Endodermal cell (in vitro differentiated cells): ENCODE measurements at regions not wholly inside any gene's neighbourhood (a gene's known extent, or its start where the extent isn't known, plus 50 kb on each side); places are given as distances from the start of the nearest gene placed in this dataset.

Source experiments
- DNase-seq: peaks from one replicate; pipeline ENCODE4 v3.0.0-alpha.2; 2017
- H3K27ac ChIP-seq: 2 replicates; pipeline ENCODE4 v1.5.1; 2013; ENCODE audit warnings: mild to moderate bottlenecking, low read depth, low read length, moderate library complexity
- H3K27me3 ChIP-seq: 2 replicates; pipeline ENCODE4 v1.6.1; 2013; ENCODE audit warnings: mild to moderate bottlenecking, low read length, moderate library complexity; ENCODE audit not compliant: insufficient read depth, control insufficient read depth, poor library complexity, severe bottlenecking
- H3K36me3 ChIP-seq: 2 replicates; pipeline ENCODE4 v1.7.0; 2013; ENCODE audit warnings: mild to moderate bottlenecking, low read length, moderate library complexity; ENCODE audit not compliant: control insufficient read depth, insufficient read depth
- H3K4me1 ChIP-seq: one replicate; pipeline ENCODE4 v1.7.0; 2013; ENCODE audit warnings: low read length; ENCODE audit not compliant: control insufficient read depth, insufficient read depth
- H3K4me3 ChIP-seq: 2 replicates; pipeline ENCODE4 v1.5.1; 2013; ENCODE audit warnings: mild to moderate bottlenecking, low read length, moderate library complexity
- H3K9ac ChIP-seq: 2 replicates; pipeline ENCODE4 v1.6.1; 2013; ENCODE audit warnings: mild to moderate bottlenecking, low read length, moderate library complexity; ENCODE audit not compliant: poor library complexity, severe bottlenecking; ENCODE audit errors: extremely low read depth
- H3K9me3 ChIP-seq: 2 replicates; pipeline ENCODE4 v1.6.1; 2013; ENCODE audit warnings: mild to moderate bottlenecking, low read length, moderate library complexity; ENCODE audit not compliant: control insufficient read depth
- H3K27ac Mint-ChIP-seq: 2 replicates; pipeline ENCODE4 v1.8.0; 2020; ENCODE audit warnings: mixed read lengths
- H3K27me3 Mint-ChIP-seq: 2 replicates; pipeline ENCODE4 v1.8.0; 2021; ENCODE audit warnings: mild to moderate bottlenecking, mixed read lengths; ENCODE audit not compliant: insufficient read depth
- H3K36me3 Mint-ChIP-seq: 2 replicates; pipeline ENCODE4 v1.8.0; 2020; ENCODE audit warnings: low read depth, mixed read lengths
- H3K4me1 Mint-ChIP-seq: 2 replicates; pipeline ENCODE4 v1.8.0; 2020; ENCODE audit warnings: mixed read lengths
- H3K4me3 Mint-ChIP-seq: 2 replicates; pipeline ENCODE4 v1.8.0; 2020; ENCODE audit warnings: mild to moderate bottlenecking, moderate library complexity, mixed read lengths
- H3K9me3 Mint-ChIP-seq: 2 replicates; pipeline ENCODE4 v1.8.0; 2020; ENCODE audit warnings: mild to moderate bottlenecking, mixed read lengths
- WGBS, 2 experiments: methylation state at CpG; one replicate each; pipeline versions ENCODE4 v1.1.5 to v1.1.7; 2013; ENCODE audit warnings: missing lambda C conversion rate in 2 of 2, mixed read lengths in 1 of 2; ENCODE audit not compliant: insufficient coverage in 1 of 2, insufficient read length in 1 of 2; 5-methylcytosine and 5-hydroxymethylcytosine counted together
- TF ChIP-seq, protein P1 (sequence below): fragments of 200-600 bp; sonication (generic); conservative IDR thresholded peaks from 2 replicates; pipeline ENCODE4 v1.5.0; 2021; ENCODE audit warnings: antibody characterized with exemption, mild to moderate bottlenecking

DNA sequence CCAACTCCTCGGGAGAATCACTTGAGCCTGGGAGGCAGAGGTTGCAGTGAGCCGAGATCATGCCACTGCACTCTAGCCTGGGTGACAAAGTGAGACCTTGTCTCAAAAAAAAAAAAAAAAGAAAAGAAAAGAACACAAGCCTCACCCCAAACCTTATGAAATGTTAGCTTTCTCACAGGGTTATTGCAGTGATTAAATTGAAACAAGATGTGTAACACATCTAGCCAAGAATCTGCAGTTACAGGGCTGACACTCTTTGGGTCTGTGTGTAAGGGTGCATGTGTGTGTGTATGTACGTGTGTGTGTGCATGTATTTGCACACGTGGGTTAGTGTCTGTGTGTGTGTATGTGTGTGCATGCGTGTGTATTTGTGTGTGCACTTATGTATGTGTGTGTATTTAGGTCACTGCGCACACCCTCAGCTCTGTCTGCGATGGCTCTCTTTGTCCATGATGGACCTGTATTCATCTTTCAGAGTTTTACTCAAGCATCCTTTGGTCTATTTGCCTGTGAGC, 336.3 kb downstream of the UQCRFS1 start:
- H3K9me3 ChIP-seq, result no peaks in the 10 kb centered on the region
- H3K27ac ChIP-seq, result no peak overlapping the region
- no peak overlapping the region for H3K9ac ChIP-seq
- H3K36me3 ChIP-seq, result no peaks in the 10 kb centered on the region
- Mint-ChIP-seq H3K27ac (no peak overlapping the region), H3K4me1 (peaks cover 23% of the 10 kb centered on the region), H3K36me3 (no peaks in the 10 kb centered on the region), H3K9me3 (no peaks in the 10 kb centered on the region), H3K4me3 (no peak overlapping the region), H3K27me3 (peaks cover 90% of the 10 kb centered on the region)
- peaks cover 73% of the 10 kb centered on the region for H3K27me3 ChIP-seq
- peaks cover 15% of the 10 kb centered on the region for H3K4me1 ChIP-seq
- WGBS, 2 experiments, result 88 to 100% methylated on average over 3 to 7 of the region's 7 CpGs
- no peak overlapping the region for H3K4me3 ChIP-seq
- no peak for DNase-seq
- TF ChIP-seq, protein P1, sequence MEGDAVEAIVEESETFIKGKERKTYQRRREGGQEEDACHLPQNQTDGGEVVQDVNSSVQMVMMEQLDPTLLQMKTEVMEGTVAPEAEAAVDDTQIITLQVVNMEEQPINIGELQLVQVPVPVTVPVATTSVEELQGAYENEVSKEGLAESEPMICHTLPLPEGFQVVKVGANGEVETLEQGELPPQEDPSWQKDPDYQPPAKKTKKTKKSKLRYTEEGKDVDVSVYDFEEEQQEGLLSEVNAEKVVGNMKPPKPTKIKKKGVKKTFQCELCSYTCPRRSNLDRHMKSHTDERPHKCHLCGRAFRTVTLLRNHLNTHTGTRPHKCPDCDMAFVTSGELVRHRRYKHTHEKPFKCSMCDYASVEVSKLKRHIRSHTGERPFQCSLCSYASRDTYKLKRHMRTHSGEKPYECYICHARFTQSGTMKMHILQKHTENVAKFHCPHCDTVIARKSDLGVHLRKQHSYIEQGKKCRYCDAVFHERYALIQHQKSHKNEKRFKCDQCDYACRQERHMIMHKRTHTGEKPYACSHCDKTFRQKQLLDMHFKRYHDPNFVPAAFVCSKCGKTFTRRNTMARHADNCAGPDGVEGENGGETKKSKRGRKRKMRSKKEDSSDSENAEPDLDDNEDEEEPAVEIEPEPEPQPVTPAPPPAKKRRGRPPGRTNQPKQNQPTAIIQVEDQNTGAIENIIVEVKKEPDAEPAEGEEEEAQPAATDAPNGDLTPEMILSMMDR, result no peak

DNA sequence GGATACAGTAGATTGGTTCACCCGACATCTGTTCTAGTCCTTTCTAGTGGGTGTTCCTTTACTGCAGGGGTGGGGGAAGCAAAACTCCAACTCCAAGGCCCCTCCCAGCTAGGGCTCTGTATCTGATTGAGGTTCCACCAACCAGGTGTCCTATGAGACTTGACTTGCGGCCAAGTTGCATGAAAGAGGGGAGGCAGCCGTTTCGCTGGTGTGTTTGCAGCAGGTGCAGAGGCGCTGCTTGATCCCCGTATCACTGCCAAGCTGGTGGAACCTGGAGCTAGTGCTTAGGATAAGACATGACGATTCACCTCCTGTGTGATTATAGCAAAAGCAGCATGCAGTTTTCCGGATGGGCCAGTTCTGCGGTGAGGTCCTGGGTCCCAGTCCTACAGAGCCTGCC, 338.2 kb downstream of the UQCRFS1 start:
- peaks cover 7% of the 10 kb centered on the region for H3K4me1 Mint-ChIP-seq
- TF ChIP-seq, protein P1, result no peak
- 93 to 96% methylated on average over 8 to 9 of the region's 9 CpGs for WGBS, 2 experiments

DNA sequence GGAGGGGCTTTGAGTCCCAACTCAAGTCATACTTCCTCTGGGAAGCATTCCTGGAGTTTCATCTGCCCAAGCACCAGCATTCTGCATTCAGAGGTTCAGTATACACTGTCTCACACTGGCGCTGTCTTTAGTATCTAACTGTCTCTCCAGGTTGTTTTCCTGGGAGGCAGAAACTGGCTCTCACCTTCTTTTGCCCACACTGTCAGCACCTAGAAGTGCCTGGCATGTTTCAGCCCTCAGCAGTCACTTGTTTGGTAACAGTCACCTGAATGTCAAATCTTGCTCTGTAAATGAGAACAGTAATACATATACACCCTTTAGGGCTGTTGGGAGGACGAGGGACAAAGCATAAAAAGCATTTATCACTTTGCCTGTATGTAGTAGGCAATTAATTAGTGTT, 339.6 kb downstream of the UQCRFS1 start:
- peaks cover 97% of the 10 kb centered on the region for H3K27me3 Mint-ChIP-seq
- H3K27ac ChIP-seq, result no peak overlapping the region
- H3K9me3 Mint-ChIP-seq, result peaks cover 5% of the 10 kb centered on the region
- WGBS, 2 experiments, result 62 to 67% methylated on average over 2 of the region's 2 CpGs
- no peak for DNase-seq
- TF ChIP-seq, protein P1, result no peak
- no peak overlapping the region for H3K27ac Mint-ChIP-seq
- no peak overlapping the region for H3K9ac ChIP-seq
- H3K4me3 ChIP-seq, result no peak overlapping the region
- no peaks in the 10 kb centered on the region for H3K36me3 Mint-ChIP-seq
- H3K4me1 Mint-ChIP-seq, result peaks cover 5% of the 10 kb centered on the region
- no peaks in the 10 kb centered on the region for H3K36me3 ChIP-seq
- H3K4me1 ChIP-seq, result peaks cover 4% of the 10 kb centered on the region
- H3K9me3 ChIP-seq, result peaks cover 9% of the 10 kb centered on the region
- no peak overlapping the region for H3K4me3 Mint-ChIP-seq
- peaks cover 94% of the 10 kb centered on the region for H3K27me3 ChIP-seq

More for the DNA sequence above, 338.2 kb downstream of the UQCRFS1 start:
- Histone ChIP-seq H3K4me3 (no peak overlapping the region), H3K36me3 (no peaks in the 10 kb centered on the region), H3K27ac (no peak overlapping the region), H3K4me1 (peaks cover 4% of the 10 kb centered on the region), H3K27me3 (peaks cover 88% of the 10 kb centered on the region), H3K9ac (no peak overlapping the region), H3K9me3 (peaks cover 9% of the 10 kb centered on the region)
- Mint-ChIP-seq H3K4me3 (no peak overlapping the region), H3K9me3 (peaks cover 5% of the 10 kb centered on the region), H3K27me3 (peaks cover 92% of the 10 kb centered on the region), H3K27ac (no peak overlapping the region), H3K36me3 (no peaks in the 10 kb centered on the region)
- no peak for DNase-seq
